ENCODE measurements at regions not wholly inside any gene's neighbourhood (a gene's known extent, or its start where the extent isn't known, plus 50 kb on each side); places are given as distances from the start of the nearest gene placed in this dataset.

- TF ChIP-seq CTCF (conservative IDR thresholded peaks at IDR 0.05; ENCODE audit: low read depth, low read length): no peak
- TF ChIP-seq EZH2phosphoT487 (IDR thresholded peaks at IDR 0.05; ENCODE audit: borderline replicate concordance, low read length): no peak
Measured at GRCh38 chr11:69374110-69374945, 80.4 kb downstream of the MYEOV start.
